ENCODE measurements at regions not wholly inside any gene's neighbourhood (a gene's known extent, or its start where the extent isn't known, plus 50 kb on each side); places are given as distances from the start of the nearest gene placed in this dataset.
"Not testable (repeated sequence)": the region's sequence is repeated elsewhere in the genome, so short reads cannot be mapped to it uniquely, and the experiment has no call there.

DNA sequence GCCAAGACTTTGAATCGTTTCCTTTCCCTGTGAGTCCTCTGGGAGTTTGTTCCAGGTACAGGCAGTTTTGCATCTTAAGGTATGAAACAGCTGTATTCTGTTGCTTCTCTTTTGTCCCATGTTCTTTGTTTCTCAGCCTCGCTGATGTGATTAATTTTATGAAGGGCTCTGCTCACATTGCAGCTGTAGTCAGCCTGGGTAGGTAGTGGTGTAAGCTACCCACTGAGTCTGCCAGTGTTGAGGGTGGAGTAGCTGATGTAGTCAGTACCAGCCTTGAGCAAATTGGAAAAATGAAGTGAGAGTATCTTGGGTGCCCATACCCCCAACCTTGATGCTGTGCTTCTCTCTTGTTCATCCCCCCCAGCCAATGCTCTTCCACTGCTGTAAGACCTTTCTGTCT is 139.6 kb upstream of the SMIM31 start:
- no peak for ATAC-seq

DNA sequence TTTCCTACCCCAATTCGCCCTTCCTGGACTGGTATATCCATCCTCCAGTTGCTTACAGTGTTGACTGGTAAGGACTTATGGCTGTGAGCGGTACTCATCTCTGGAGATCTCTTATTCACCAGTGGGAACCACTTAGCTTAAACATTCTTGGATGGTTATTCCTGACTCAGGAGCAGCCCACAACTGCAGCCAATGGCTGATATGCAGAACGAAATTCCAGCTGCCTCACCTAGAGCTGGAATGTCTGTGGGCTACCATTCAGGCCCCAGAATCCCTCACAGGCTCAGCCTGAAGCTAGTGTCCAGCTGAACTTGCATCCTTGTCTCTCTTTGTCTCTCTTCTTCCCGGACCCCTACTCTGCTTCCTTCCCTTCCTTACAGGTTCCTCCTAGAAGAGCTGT is 138.9 kb upstream of the SMIM31 start:
- no peak for ATAC-seq

DNA sequence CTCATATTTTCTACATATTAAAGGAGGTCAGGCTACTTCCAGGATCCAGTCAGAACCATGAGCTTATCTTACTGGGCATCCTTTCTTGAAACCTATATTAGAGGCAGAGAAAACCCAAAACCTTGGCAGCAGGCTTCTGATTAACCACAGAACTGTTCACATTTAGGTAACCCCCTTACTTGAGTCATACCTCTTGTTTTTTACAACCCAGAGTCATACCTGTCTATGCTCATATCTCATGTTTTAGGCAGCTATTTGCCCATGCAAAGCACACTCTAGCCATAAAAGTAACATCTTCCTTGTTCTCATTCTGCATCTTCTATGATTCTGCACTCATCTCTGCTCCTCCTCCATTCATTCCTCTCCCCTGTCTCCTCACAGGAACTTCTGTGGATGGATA is 138.0 kb upstream of the SMIM31 start:
- ATAC-seq: no peak

DNA sequence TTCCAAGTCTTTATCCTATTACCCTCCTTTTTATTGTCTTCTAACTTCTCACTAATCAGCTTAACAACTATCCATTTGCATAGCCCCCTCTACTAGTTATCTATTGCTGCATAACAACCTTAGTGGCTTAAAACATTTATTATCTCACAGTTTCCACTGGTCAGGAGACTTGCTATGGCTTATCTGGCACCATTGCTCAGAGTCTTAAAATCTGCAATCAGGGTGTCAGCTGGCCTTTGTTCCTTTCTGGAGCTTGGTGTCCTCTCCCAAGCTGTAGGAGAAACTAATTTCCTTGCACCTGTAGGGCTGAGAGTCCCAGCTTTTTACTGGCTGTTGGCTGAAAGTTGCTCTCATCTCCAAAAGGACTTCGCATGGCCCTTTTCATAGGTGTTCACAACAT is 137.0 kb upstream of the SMIM31 start:
- no peak for ATAC-seq

DNA sequence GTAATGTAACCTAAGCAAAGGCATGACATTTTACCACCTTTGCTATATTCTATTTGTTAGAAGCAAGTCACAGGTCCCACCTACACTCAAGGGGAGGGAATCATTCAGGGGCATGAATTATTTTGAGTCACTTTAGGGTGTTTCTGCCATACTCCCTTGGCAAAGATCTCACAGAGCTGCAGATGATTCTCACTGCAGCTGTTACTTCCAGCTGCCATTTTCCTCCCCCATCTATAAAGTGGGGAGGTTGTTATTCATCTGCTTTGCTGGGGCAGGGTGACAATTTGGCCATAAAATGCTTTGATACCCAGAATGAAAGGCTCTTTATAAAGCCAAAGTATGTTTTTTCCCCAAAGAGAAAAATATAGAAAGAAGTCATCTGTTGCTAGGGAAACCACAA is 136.5 kb upstream of the SMIM31 start:
- ATAC-seq: no peak

DNA sequence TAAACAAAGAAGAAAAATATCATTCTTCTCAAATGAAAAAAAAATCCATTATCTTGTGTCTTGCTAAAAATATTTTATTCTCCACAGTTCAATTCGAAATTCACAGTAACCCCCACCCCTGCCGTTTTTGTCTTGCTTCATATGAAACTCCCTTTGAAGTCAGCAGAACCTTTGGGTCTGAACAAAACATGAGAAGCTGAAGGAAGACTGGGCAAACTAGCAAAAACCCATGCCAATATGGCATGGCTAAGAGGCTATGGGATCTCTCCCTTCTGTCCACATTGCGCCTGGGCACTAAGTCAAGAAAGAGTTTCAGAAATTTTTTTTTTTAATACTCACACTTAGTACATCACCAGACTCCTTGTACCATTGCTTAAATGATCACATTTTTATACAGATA is 136.0 kb upstream of the SMIM31 start:
- ATAC-seq: no peak

DNA sequence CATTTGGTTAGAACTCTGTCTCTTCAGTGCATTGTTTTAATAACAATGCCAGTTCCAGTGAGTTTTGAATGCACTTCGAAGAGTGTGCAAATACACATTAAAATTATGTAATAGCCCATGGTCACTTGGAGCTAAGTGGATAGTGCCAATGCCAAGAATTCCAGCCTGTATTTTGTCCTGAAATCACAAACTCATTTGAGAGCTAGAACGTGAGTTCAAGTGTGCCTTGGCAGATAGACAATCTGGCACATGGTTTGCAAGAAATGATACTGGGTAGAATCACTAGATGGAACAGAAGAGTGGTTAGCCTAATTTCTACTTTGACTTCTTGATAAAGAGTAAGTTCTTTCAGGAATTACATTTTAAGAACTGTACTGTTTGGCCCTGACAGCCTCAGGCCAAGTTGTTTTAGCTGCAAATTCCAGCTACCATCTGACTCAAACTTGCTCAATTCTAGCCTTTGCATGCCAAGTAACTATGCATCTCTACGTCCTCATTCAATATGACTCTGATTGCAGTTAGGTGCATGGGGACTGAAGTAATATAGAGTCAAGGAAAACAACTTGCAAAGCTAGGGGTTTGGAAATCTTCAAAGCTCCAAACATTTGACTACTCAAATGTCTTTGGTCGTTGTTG is 131.9 kb upstream of the SMIM31 start:
- peak; percentile 63 for ATAC-seq

DNA sequence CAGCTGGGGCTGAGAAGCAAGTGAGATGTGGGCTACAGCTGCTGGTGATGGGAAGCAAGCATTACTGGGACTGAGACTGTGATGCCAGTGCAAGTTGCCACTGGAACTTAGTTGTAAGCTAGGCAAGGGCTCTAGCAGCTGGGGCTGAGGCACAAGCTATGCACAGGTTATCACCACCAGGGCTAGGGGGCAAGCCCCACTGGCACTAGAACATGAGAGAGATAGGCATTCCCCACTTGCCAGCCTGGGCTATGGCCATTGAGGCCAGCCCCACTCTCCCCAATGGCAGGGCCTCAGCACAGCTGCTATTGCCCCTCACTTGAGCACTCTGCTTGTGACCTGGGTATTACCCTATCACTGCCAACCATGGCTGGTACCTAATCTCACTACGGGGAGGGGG is 130.8 kb upstream of the SMIM31 start:
- no peak for ATAC-seq

DNA sequence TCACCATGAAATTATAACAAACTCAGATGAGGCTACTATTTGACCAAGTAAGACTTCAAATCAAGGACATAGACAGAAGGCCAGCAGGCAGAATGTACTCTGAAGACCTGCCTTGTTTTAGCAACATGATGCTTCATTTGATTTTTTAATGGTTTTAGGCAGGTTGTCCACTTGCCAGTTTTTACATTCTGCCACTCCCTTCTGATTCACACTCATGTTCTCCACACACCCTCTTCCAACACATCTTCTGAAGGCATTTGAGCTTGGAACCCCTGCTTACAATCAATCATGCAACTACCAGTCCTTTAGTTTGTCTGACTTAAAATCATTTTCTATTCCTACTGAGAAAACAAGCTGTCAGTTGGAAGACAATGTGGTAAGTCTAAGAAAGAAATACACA is 114.9 kb upstream of the SMIM31 start:
- ATAC-seq: peak; percentile 44

DNA sequence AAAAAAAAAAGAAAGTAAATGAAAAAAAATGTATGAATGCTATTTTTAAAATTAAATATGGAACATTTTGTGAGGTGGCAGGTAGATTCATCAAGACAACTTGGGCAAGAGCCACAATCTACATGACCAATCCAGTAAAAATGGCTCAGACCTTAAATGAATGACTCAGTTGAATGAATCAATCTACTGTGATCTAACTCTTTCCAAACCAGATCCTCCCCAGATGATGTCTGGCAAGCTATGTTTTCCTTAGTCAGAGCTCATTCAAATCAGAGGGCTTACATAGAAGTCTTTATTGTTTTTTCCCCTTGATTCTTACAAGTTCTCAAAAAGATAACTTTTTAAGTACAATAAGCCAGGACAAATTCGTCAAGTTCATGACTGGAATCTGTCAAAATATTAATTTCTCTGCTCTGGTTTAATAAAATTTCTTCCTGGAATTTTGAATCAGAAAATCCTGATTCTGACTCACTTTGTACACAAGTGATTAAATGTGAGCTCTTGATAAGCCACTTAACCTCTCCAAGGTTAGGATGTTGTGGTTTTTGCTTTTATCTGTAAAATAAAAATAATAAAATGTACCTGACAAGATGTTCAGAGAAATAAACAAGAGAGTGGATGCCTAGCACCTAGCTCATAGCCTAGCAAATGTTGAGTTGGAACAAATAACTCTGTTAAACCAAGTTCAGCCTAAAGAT is 105.6 kb upstream of the SMIM31 start:
- peak; percentile 97 for ATAC-seq

DNA sequence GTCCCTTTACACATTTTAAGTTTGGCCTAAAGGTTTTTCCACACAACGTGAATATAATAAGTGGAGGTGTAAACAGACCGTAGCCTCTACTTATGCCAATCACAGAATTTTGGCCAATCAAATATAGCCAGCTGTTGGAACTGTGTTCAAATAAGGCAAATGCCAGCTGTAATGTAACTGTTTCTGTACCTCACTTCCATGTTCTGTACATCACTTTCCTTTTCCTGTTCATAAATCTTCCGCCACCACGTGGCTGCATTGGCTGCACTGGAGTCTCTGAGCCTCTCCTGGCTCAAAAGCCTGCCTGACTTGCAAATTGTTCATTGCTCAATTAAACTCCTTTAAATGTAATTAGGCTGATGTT is 105.1 kb upstream of the SMIM31 start:
- no peak for ATAC-seq

DNA sequence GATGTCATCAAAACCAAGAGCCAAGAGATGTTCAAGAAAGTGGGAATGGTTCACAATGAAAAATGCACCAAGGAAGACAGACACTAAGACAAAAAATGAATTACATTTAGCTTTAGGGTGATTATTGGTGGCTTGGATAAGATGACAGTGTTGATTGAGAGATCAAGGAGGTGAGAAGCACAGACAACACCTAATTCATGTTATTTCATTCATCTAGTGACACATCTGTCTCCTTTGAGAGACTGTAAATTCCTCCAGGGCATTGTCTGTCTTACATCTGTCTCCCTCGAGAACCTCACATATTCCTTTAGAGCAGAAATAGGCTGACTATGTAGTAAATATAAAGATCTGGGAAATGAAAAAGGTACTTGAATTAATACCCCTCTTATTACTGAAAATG is 94.2 kb upstream of the SMIM31 start:
- ATAC-seq: no peak

DNA sequence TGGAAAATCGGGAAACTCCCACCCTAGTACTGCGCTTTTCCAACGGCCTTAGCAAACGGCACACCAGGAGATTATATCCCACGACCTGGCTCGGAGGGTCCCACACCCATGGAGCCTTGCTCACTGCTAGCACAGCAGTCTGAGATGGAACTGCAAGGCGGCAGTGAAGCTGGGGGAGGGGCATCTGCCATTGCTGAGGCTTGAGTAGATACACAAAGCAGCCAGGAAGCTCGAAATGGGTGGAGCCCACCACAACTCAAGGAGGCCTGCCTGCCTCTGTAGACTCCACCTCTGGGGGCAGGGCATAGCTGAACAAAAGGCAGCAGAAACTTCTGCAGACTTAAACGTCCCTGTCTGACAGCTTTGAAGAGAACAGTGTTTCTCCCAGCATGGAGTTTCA is 77.8 kb upstream of the SMIM31 start:
- not testable (repeated sequence) for ATAC-seq

DNA sequence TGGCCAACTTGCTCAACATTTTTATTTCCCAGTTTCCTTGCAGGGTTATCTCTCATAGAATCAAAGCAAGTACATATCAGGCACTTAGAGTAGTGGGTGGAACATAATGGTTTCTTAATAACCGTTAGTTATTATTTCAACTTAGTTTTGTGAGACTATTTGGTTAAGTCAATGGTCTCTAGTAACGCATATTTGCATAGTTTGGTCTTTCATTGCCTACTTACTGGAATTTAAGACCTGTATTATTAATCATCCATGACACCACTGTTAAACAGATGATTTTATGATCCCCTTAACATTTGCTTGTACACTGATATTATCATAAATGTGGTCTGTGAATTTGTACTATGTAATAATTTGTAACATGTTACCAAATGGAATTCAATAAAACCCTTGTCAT is 70.9 kb upstream of the SMIM31 start:
- ATAC-seq: no peak

DNA sequence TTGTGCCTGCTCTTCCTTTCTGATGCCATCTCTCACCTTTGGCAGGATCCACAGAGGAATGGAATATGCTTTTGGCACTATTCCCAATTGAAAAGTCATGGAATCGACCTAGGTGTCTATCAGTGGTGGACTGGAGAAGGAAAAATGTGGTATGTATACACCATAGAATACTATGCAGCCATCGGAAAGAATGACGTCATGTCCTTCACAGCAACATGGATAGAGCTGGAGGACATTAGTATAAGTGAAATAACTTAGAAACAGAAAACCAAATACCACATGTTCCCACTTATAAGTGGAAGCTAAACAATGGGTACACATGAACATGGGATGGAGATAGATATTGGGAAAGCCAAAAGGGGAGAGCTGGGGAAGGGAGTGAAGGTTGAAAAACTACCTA is 58.3 kb upstream of the SMIM31 start:
- ATAC-seq: no peak

DNA sequence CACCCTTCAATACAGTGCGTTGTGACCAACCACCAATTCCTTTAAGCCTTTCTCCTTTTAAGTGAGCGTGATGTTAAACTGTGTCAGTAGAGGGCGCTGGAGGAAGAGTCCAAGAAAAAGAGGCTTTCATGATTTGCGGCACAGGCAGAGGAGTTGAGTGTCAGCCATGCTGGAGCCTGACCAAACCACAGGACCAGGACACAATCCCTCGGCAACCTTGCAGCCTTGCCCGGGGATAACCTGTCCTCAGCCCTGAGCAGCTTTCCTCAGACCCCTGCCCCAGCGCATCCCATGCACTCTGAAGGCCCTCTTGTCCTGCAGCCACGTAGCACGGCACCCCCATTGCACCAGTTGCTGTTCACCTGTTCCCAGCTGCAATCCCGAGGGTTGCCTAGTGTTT is 53.5 kb upstream of the SMIM31 start:
- no peak for ATAC-seq

DNA sequence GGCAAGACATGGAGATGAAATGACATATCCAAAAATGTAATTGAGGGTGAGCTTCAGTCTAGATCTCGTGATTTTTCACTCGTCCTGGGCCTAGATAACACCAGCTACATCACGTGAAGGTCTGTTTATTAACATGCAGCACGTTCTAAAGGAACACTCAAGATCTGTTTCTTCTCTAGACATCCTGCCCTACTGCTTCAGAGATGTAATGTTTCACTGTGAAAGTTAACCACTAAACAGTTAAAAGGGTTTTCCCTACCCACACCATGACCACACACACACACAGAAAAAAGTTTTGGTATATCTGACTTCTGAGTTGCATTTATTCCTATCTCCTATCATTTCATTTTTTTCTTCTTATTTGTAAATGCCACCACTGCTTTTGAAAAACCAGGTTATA is 52.3 kb upstream of the SMIM31 start:
- ATAC-seq: no peak

All from esophagus mucosa (tissue), 1 donor.